Prostate gland (tissue), 2 donors: ENCODE measurements at regions not wholly inside any gene's neighbourhood (a gene's known extent, or its start where the extent isn't known, plus 50 kb on each side); places are given as distances from the start of the nearest gene placed in this dataset.

Experiments
- DNase-seq: peaks from one replicate; pipeline ENCODE4 v3.0.0-alpha.2; 2019; ENCODE audit warnings: low spot score
- H3K27ac ChIP-seq, 2 donors: fragments of 200-600 bp; sonication (generic); 2 replicates each; pipeline ENCODE4 v1.5.1; 2017 to 2019
- H3K27me3 ChIP-seq: fragments of 200-600 bp; sonication (generic); replicated peaks from 2 replicates; pipeline ENCODE4 v1.5.1; 2019; ENCODE audit not compliant: insufficient read depth
- H3K36me3 ChIP-seq, 2 donors: fragments of 200-600 bp; sonication (generic); 1 replicate in 1 of 2; 2 replicates in 1 of 2; pipeline versions ENCODE4 v1.5.1 to v1.8.1; 2017 to 2019
- H3K4me1 ChIP-seq: fragments of 200-600 bp; sonication (generic); replicated peaks from 2 replicates; pipeline ENCODE4 v1.5.1; 2019
- H3K4me3 ChIP-seq, 2 donors: fragments of 200-600 bp; sonication (generic); 2 replicates each; pipeline ENCODE4 v1.5.1; 2017 to 2019
- H3K9me3 ChIP-seq: fragments of 200-600 bp; sonication (generic); 2 replicates; pipeline ENCODE4 v1.5.1; 2017
- CTCF ChIP-seq, 4 experiments: fragments of 200-600 bp in 2 of 4; fragments of 450-650 bp in 2 of 4; sonication (generic) in 2 of 4; IDR thresholded peaks; 1 replicate in 3 of 4; 2 replicates in 1 of 4; pipeline ENCODE4 v1.5.1; 2016 to 2019; ENCODE audit warnings: antibody characterized with exemption in 4 of 4, mild to moderate bottlenecking in 2 of 4, moderate library complexity in 2 of 4
- POLR2A ChIP-seq: fragments of 450-650 bp; IDR thresholded peaks from one replicate; pipeline ENCODE4 v1.6.1; 2016; ENCODE audit warnings: antibody characterized with exemption, mild to moderate bottlenecking
- POLR2AphosphoS5 ChIP-seq: sonication (generic); formaldehyde crosslinking; IDR thresholded peaks from one replicate; pipeline ENCODE4 v1.6.1; 2017; ENCODE audit warnings: antibody characterized with exemption
- WGBS: methylation state at CpG from one replicate; pipeline ENCODE4 v1.1.5; 2018; 5-methylcytosine and 5-hydroxymethylcytosine counted together
- intact Hi-C: fragments of 100-400 bp; cut with DNase I; formaldehyde crosslinking; loops from one replicate; pipeline ENCODE4 v1.14.2; 2022

DNA sequence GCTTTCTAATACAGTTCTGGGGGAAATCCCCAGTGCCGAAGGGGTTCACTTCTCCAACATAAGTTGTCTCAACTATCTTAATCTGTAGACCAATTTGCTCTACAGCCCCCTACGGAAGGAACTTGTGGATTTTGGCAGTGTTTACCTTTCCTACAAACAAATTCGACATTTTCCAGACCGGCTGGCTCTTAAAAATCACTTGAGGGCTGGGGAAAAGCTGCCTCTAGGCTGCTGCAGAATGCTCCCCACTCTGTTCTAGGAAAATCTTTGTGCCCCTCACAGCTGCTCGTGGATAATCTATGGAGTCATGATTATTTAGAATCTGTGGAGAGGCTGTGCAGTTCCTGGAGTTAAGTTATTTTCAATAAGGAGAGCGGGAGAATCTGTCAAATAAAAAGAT lies 474.6 kb upstream of the FZD8 start:
- Histone ChIP-seq H3K4me1 (no peaks in the 10 kb centered on the region), H3K36me3 (no peaks in the 10 kb centered on the region), H3K27ac (no peak overlapping the region), H3K9me3 (no peaks in the 10 kb centered on the region), H3K27me3 (no peaks in the 10 kb centered on the region), H3K4me3 (no peak overlapping the region)
- no peak for TF ChIP-seq POLR2AphosphoS5
- TF ChIP-seq CTCF (IDR thresholded peaks at IDR 0.05): no peak
- no peak for TF ChIP-seq POLR2A
- intact Hi-C loops: no loop called here
- 33% methylated on average over 6 of the region's 6 CpGs for WGBS
- no peak for DNase-seq

DNA sequence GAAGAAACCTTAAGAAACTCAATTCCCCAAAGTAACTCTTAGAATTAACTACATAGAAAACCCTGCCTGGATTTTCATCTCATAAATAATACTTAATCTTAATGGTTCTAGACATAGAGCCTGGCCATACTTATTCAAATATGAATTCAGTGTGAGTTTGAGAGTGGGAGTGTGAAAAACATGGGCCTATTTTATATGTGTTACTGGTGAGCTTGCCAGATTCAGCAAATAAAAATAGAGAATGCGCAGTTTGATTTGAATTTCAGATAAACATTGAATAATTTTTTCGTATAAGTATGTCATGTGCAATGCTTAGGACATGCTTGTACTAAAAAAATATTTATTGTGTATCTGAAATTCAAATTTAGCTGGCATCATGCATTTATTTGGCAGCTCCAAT lies 473.9 kb upstream of the FZD8 start:
- H3K4me1 ChIP-seq: no peaks in the 10 kb centered on the region
- WGBS: 55% methylated on average over 2 of the region's 2 CpGs
- H3K27me3 ChIP-seq: no peaks in the 10 kb centered on the region
- H3K27ac ChIP-seq: no peak overlapping the region
- intact Hi-C loops: no loop called here
- no peaks in the 10 kb centered on the region for H3K36me3 ChIP-seq
- no peak for TF ChIP-seq CTCF (IDR thresholded peaks at IDR 0.05)
- TF ChIP-seq POLR2AphosphoS5: no peak
- no peak for TF ChIP-seq POLR2A
- H3K4me3 ChIP-seq: no peak overlapping the region
- H3K9me3 ChIP-seq: no peaks in the 10 kb centered on the region
- DNase-seq: no peak

DNA sequence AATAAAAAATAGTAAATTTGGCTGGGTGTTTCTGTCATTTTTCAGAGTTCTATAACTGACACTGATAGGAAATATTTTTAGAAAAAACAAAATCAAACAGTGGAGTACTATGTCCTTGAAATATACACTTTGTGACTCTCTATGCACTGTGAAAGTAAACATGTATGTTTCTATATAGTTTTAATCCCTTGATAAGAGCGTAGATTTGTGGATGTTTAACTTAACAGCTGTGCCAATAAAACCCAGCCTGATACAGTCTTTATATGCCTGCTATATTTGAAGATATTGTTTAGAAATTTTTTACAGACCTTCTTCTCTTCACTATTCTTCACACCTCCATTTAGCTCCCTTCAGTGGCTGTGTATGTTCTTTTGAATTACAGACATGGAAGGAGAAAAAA lies 473.3 kb upstream of the FZD8 start:
- intact Hi-C loops: no loop called here
- no peak for TF ChIP-seq POLR2A
- TF ChIP-seq POLR2AphosphoS5: no peak
- Histone ChIP-seq H3K4me3 (no peak overlapping the region), H3K27ac (no peak overlapping the region), H3K36me3 (no peaks in the 10 kb centered on the region), H3K9me3 (no peaks in the 10 kb centered on the region), H3K27me3 (no peaks in the 10 kb centered on the region), H3K4me1 (no peaks in the 10 kb centered on the region)
- no peak for DNase-seq
- WGBS: 56% methylated on average over 1 of the region's 1 CpG

GRCh38 chr10:36114913-36115312 lies 472.8 kb upstream of the FZD8 start:
- DNase-seq: no peak
- Histone ChIP-seq H3K27me3 (no peaks in the 10 kb centered on the region), H3K4me3 (no peak overlapping the region), H3K4me1 (no peaks in the 10 kb centered on the region), H3K36me3 (no peaks in the 10 kb centered on the region), H3K9me3 (no peaks in the 10 kb centered on the region), H3K27ac (no peak overlapping the region)
- intact Hi-C loops: no loop called here
- no peak for TF ChIP-seq POLR2AphosphoS5
- TF ChIP-seq CTCF (IDR thresholded peaks at IDR 0.05): no peak
- no peak for TF ChIP-seq POLR2A
- WGBS: 67% methylated on average over 1 of the region's 1 CpG

GRCh38 chr10:36114141-36114540 lies 472.0 kb upstream of the FZD8 start:
- Histone ChIP-seq H3K9me3 (no peaks in the 10 kb centered on the region), H3K4me1 (no peaks in the 10 kb centered on the region), H3K27me3 (no peaks in the 10 kb centered on the region), H3K36me3 (no peaks in the 10 kb centered on the region), H3K27ac (no peak overlapping the region), H3K4me3 (no peak overlapping the region)
- TF ChIP-seq CTCF (IDR thresholded peaks at IDR 0.05) (no peak), POLR2AphosphoS5 (no peak)
- 86% methylated on average over 1 of the region's 1 CpG for WGBS
- DNase-seq: no peak
- intact Hi-C loops: no loop called here

DNA sequence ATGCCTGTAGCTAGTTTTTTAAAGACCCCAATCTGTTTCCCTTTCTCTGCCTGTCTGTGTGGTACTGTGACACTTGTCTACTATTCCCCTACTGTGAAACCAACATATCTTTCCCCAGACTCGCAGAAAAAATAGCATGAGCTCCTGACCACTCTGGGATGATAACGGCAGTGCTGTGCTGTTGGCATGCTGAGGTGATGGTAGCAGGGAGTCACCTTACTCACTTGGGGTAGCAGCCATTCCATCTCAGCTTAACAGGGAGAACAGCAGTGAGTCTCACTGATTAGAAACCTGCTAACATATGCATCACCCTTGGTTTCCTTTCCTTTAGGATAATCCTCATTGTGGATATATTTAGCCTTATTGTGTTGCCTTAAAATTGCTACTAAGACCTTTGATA lies 469.6 kb upstream of the FZD8 start:
- Histone ChIP-seq H3K9me3 (no peaks in the 10 kb centered on the region), H3K27me3 (no peaks in the 10 kb centered on the region), H3K4me1 (no peaks in the 10 kb centered on the region), H3K36me3 (no peaks in the 10 kb centered on the region), H3K27ac (no peak overlapping the region), H3K4me3 (no peak overlapping the region)
- intact Hi-C loops: no loop called here
- DNase-seq: no peak
- WGBS: 59% methylated on average over 2 of the region's 2 CpGs
- TF ChIP-seq POLR2A (no peak), POLR2AphosphoS5 (no peak), CTCF (IDR thresholded peaks at IDR 0.05) (no peak)
